ENCODE measurements at regions not wholly inside any gene's neighbourhood (a gene's known extent, or its start where the extent isn't known, plus 50 kb on each side); places are given as distances from the start of the nearest gene placed in this dataset.

DNA sequence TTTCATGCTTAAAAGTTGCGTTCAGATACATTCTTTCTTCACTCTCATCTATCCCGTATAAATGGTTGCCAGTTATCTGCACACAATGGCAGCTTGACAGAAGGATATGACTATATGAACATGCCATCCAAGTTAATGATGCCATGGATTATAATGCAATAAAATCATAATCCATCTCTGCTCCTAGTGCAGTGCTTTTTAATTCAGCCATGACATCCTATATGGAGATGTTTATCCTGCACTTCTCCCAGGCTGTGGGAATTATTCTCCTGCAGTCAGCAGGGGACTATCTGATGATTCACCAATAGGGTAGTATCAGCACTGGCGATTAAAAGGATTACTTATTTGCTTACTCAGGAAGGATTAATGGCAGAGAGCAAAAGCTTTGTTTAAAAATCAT is 273.8 kb downstream of the SAMD5 start (continued):
- TF ChIP-seq POU5F1 (IDR thresholded peaks at IDR 0.05; ENCODE audit: low read depth, low read length) (no peak), CEBPB (IDR thresholded peaks at IDR 0.05; ENCODE audit: low read depth, low read length) (no peak), CBX5 (IDR thresholded peaks at IDR 0.05; ENCODE audit: low read depth, low read length) (no peak), RFX5 (IDR thresholded peaks at IDR 0.05; ENCODE audit: borderline replicate concordance, low read depth, low read length) (no peak), SUZ12 (IDR thresholded peaks at IDR 0.05; ENCODE audit: low read length) (no peak)
- TF ChIP-seq, protein P1, sequence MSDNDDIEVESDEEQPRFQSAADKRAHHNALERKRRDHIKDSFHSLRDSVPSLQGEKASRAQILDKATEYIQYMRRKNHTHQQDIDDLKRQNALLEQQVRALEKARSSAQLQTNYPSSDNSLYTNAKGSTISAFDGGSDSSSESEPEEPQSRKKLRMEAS (IDR thresholded peaks at IDR 0.05), result no peak

Measured in H1 (cell line).